Caco-2 (cell line): ENCODE measurements at regions not wholly inside any gene's neighbourhood (a gene's known extent, or its start where the extent isn't known, plus 50 kb on each side); places are given as distances from the start of the nearest gene placed in this dataset.

Experiments used
- BruUV-seq: library from RNA; stranded (reverse); fragments of 400-500 nt; replicated peaks from 2 replicates; lab custom pipeline; 2021; lab: Mats Ljungman, UMichigan
- CTCF ChIA-PET: fragments of 300-600 bp; sonication (Branson Sonifier 250); formaldehyde crosslinking; loops from one replicate; lab custom pipeline; 2022; ENCODE audit warnings: antibody characterized with exemption; lab: Charles Lee
- POLR2A ChIA-PET: fragments of 300-600 bp; sonication (Branson Sonifier 250); formaldehyde crosslinking; loops from one replicate; lab custom pipeline; 2022; ENCODE audit warnings: antibody characterized with exemption; lab: Charles Lee
- DNase-seq, 2 experiments: peaks; one replicate each; pipeline versions ENCODE4 v3.0.0 to v3.0.0-alpha.2; 2020 to 2022
- H3K27me3 ChIP-seq: replicated peaks from 2 replicates; pipeline ENCODE4 v1.6.0; 2011; ENCODE audit warnings: low read length; ENCODE audit not compliant: control insufficient read depth, insufficient read depth
- H3K36me3 ChIP-seq: 2 replicates; pipeline ENCODE4 v1.5.1; 2011; ENCODE audit warnings: low read length; ENCODE audit not compliant: control insufficient read depth, insufficient read depth
- H3K4me1 ChIP-seq: fragments of 250-450 bp; sonication (Bioruptor Pico); 2 replicates; pipeline ENCODE4 v1.5.1; 2020; ENCODE audit warnings: mild to moderate bottlenecking
- H3K4me3 ChIP-seq: 2 replicates; pipeline ENCODE4 v1.5.1; 2011; ENCODE audit warnings: low read depth, mild to moderate bottlenecking, control low read depth, low read length
- H3K9me3 ChIP-seq: fragments of 250-450 bp; sonication (Bioruptor Pico); 2 replicates; pipeline ENCODE4 v1.5.1; 2020; ENCODE audit warnings: mild to moderate bottlenecking, moderate library complexity
- H3K27ac Mint-ChIP-seq: one replicate; pipeline ENCODE4 v1.8.0; 2022; ENCODE audit warnings: mixed read lengths; ENCODE audit not compliant: unreplicated experiment
- H3K27me3 Mint-ChIP-seq: one replicate; pipeline ENCODE4 v1.8.0; 2022; ENCODE audit warnings: mixed read lengths; ENCODE audit not compliant: insufficient read depth, unreplicated experiment
- H3K36me3 Mint-ChIP-seq: one replicate; pipeline ENCODE4 v1.8.0; 2022; ENCODE audit warnings: mild to moderate bottlenecking, mixed read lengths; ENCODE audit not compliant: insufficient read depth, unreplicated experiment
- H3K4me1 Mint-ChIP-seq: one replicate; pipeline ENCODE4 v1.8.0; 2022; ENCODE audit warnings: low read depth, mixed read lengths; ENCODE audit not compliant: unreplicated experiment
- H3K4me3 Mint-ChIP-seq: one replicate; pipeline ENCODE4 v1.8.0; 2022; ENCODE audit warnings: mild to moderate bottlenecking, moderate library complexity, mixed read lengths; ENCODE audit not compliant: unreplicated experiment
- H3K9me3 Mint-ChIP-seq: one replicate; pipeline ENCODE4 v1.8.0; 2022; ENCODE audit warnings: mixed read lengths; ENCODE audit not compliant: unreplicated experiment
- intact Hi-C: fragments of 100-400 bp; cut with micrococcal nuclease; formaldehyde crosslinking; loops from one replicate; pipeline ENCODE4 v1.10.0; 2022; ENCODE audit not compliant: unreplicated experiment
- TF ChIP-seq, protein P1 (sequence below), 2 experiments: fragments of 200-600 bp in 1 of 2; IDR thresholded peaks; 1 replicate in 1 of 2; 2 replicates in 1 of 2; pipeline versions ENCODE4 v1.5.1 to v1.8.0; 2011 to 2022; ENCODE audit warnings: antibody characterized with exemption in 1 of 2, control low read depth in 1 of 2, inconsistent platforms in 1 of 2, low read depth in 1 of 2, low read length in 1 of 2, mild to moderate bottlenecking in 1 of 2, moderate library complexity in 1 of 2; ENCODE audit not compliant: insufficient read depth in 1 of 2, severe bottlenecking in 1 of 2, unreplicated experiment in 1 of 2

DNA sequence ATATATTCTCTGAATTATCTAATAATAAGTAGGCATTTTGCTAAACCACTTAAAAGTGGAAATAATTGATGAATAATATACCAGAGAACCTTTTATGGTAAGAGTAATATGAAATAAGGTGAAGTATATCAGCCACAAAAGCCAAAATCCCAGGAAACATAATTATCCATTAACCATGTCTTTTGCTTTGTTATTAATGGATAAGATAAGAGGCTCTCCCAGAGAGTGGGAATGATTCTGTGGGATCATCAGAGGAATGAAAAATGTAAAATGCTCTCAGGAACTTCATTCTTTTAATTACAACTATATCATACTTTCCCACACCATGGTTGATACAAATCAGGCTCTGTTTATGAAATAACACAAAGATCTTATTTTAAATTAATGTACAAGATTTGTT is 391.7 kb upstream of the FZD8 start:
- Mint-ChIP-seq H3K27me3 (peaks cover 15% of the 10 kb centered on the region), H3K27ac (no peak overlapping the region), H3K9me3 (no peaks in the 10 kb centered on the region), H3K36me3 (no peaks in the 10 kb centered on the region), H3K4me3 (no peak overlapping the region), H3K4me1 (no peaks in the 10 kb centered on the region)
- DNase-seq: no peak
- TF ChIP-seq, protein P1, sequence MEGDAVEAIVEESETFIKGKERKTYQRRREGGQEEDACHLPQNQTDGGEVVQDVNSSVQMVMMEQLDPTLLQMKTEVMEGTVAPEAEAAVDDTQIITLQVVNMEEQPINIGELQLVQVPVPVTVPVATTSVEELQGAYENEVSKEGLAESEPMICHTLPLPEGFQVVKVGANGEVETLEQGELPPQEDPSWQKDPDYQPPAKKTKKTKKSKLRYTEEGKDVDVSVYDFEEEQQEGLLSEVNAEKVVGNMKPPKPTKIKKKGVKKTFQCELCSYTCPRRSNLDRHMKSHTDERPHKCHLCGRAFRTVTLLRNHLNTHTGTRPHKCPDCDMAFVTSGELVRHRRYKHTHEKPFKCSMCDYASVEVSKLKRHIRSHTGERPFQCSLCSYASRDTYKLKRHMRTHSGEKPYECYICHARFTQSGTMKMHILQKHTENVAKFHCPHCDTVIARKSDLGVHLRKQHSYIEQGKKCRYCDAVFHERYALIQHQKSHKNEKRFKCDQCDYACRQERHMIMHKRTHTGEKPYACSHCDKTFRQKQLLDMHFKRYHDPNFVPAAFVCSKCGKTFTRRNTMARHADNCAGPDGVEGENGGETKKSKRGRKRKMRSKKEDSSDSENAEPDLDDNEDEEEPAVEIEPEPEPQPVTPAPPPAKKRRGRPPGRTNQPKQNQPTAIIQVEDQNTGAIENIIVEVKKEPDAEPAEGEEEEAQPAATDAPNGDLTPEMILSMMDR (IDR thresholded peaks at IDR 0.05; ENCODE audit: insufficient read depth in 1 of 2, low read depth in 1 of 2, low read length in 1 of 2, severe bottlenecking in 1 of 2, unreplicated experiment in 1 of 2): no peak
- Histone ChIP-seq H3K4me1 (no peaks in the 10 kb centered on the region), H3K9me3 (no peaks in the 10 kb centered on the region), H3K27me3 (no peaks in the 10 kb centered on the region), H3K4me3 (no peak overlapping the region), H3K36me3 (no peaks in the 10 kb centered on the region)
- intact Hi-C loops: no loop called here
- ChIA-PET POLR2A (no interaction called here), CTCF (no interaction called here)
- BruUV-seq: no TSS peak

DNA sequence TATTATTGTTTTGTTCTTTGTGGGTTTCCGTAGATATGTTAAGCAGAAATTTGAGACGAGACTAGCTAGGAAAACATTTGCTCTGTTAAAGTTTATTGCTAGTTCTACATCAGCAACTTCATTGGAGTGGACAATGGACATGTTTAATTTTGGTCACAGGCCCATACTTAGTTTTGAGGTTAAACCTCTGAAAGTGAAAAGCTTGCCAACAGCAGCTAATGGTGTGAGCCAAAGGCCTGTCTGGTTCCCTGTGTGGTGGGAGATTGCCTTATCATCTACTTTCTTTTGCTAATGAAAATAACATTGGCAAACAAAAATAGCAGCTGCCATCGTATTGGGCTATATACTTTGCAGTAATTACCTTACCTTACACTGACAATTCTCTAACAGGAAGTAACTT is 388.4 kb upstream of the FZD8 start:
- BruUV-seq: no TSS peak
- no peaks in the 10 kb centered on the region for H3K4me1 ChIP-seq
- H3K36me3 Mint-ChIP-seq: no peaks in the 10 kb centered on the region
- intact Hi-C loops: no loop called here
- CTCF ChIA-PET: no interaction called here
- DNase-seq: no peak
- no peaks in the 10 kb centered on the region for H3K9me3 ChIP-seq
- H3K4me3 ChIP-seq: no peak overlapping the region
- H3K27me3 ChIP-seq: no peaks in the 10 kb centered on the region
- H3K9me3 Mint-ChIP-seq: no peaks in the 10 kb centered on the region
- no peak overlapping the region for H3K4me3 Mint-ChIP-seq
- no peaks in the 10 kb centered on the region for H3K4me1 Mint-ChIP-seq
- no peaks in the 10 kb centered on the region for H3K36me3 ChIP-seq
- H3K27ac Mint-ChIP-seq: no peak overlapping the region
- TF ChIP-seq, protein P1 (IDR thresholded peaks at IDR 0.05; ENCODE audit: insufficient read depth in 1 of 2, low read depth in 1 of 2, low read length in 1 of 2, severe bottlenecking in 1 of 2, unreplicated experiment in 1 of 2): no peak
- POLR2A ChIA-PET: no interaction called here
- peaks cover 15% of the 10 kb centered on the region for H3K27me3 Mint-ChIP-seq

DNA sequence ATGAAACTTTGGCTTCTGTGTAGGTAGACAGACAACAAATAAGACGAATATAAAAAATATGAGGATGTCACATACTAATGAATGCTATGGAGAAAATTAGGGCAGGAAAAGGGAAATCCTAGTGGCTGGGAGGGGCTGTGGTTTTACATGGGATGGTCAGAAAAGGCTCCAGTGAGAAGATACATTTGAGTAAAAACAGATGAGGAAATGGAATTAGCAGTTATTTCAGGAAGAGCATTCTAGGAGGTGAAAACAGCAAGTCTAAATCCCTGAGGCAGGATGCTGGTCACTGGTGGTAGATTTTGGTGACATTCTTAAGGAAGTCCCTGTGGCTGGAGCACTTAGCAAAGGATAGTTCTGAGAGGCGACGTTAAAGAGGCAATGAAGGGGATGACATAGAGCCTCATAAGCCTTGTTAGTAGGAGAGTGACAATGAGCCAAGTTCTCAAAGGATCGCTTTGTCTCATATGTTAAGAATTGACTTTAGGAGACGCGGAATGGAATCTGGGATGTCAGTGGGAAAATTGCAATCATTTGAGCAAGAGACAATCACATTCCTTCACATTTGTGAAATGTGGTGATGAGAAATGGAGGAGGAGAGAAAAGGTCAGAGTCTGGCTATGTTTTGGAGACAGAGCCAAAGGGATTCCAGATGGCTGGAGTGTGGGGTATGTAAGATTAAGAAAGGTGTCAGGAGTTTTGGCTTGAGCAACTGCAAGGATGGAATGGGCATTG is 384.7 kb upstream of the FZD8 start:
- H3K4me1 ChIP-seq: no peaks in the 10 kb centered on the region
- BruUV-seq: no TSS peak
- Mint-ChIP-seq H3K9me3 (no peaks in the 10 kb centered on the region), H3K27me3 (peaks cover 6% of the 10 kb centered on the region), H3K27ac (no peak overlapping the region), H3K4me3 (no peak overlapping the region), H3K36me3 (no peaks in the 10 kb centered on the region), H3K4me1 (no peaks in the 10 kb centered on the region)
- POLR2A ChIA-PET: no interaction called here
- no peak for DNase-seq
- no peaks in the 10 kb centered on the region for H3K36me3 ChIP-seq
- intact Hi-C loops: no loop called here
- no peaks in the 10 kb centered on the region for H3K9me3 ChIP-seq
- no peaks in the 10 kb centered on the region for H3K27me3 ChIP-seq
- TF ChIP-seq, protein P1 (IDR thresholded peaks at IDR 0.05; ENCODE audit: insufficient read depth in 1 of 2, low read depth in 1 of 2, low read length in 1 of 2, severe bottlenecking in 1 of 2, unreplicated experiment in 1 of 2): no peak
- H3K4me3 ChIP-seq: no peak overlapping the region
- CTCF ChIA-PET: no interaction called here
